Neutrophil (primary cell): ENCODE measurements at regions not wholly inside any gene's neighbourhood (a gene's known extent, or its start where the extent isn't known, plus 50 kb on each side); places are given as distances from the start of the nearest gene placed in this dataset.

ENCODE experiments used
- H3K27ac ChIP-seq: fragments of 200-600 bp; sonication (generic); 2 replicates; pipeline ENCODE4 v1.5.1; 2016; ENCODE audit warnings: mild to moderate bottlenecking, moderate library complexity
- H3K27me3 ChIP-seq: fragments of 200-600 bp; sonication (generic); 2 replicates; pipeline ENCODE4 v1.6.0; 2016; ENCODE audit warnings: mild to moderate bottlenecking
- H3K36me3 ChIP-seq: fragments of 200-600 bp; sonication (generic); 2 replicates; pipeline ENCODE4 v1.5.1; 2017
- H3K4me1 ChIP-seq, 2 experiments: fragments of 200-600 bp in 1 of 2; sonication (generic) in 1 of 2; 1 replicate in 1 of 2; 2 replicates in 1 of 2; pipeline versions ENCODE4 v1.5.1 to v1.6.1; 2013 to 2016; ENCODE audit warnings: low read depth in 1 of 2, low read length in 1 of 2, mild to moderate bottlenecking in 1 of 2, moderate library complexity in 1 of 2; ENCODE audit not compliant: control insufficient read depth in 1 of 2, insufficient read depth in 1 of 2
- H3K4me3 ChIP-seq, 2 experiments: fragments of 200-600 bp in 1 of 2; sonication (generic) in 1 of 2; 1 replicate in 1 of 2; 2 replicates in 1 of 2; pipeline ENCODE4 v1.5.1; 2013 to 2016; ENCODE audit warnings: low read depth in 1 of 2, low read length in 1 of 2, mild to moderate bottlenecking in 1 of 2, moderate library complexity in 1 of 2
- H3K9me3 ChIP-seq: fragments of 200-600 bp; sonication (generic); 2 replicates; pipeline ENCODE4 v1.5.1; 2016
- CTCF ChIP-seq: fragments of 200-600 bp; sonication (generic); IDR thresholded peaks from 2 replicates; pipeline ENCODE4 v1.5.1; 2016; ENCODE audit warnings: antibody characterized with exemption

GRCh38 chr2:48144777-48145176 is 169.7 kb upstream of the FOXN2 start:
- Histone ChIP-seq H3K9me3 (no peaks in the 10 kb centered on the region), H3K4me3 (no peak overlapping the region)
- TF ChIP-seq CTCF, result no peak

GRCh38 chr2:48145845-48146452 is 168.5 kb upstream of the FOXN2 start:
- TF ChIP-seq CTCF, result no peak
- peak overlapping the region; percentile 84 for H3K27ac ChIP-seq

More at GRCh38 chr2:48144777-48145176, 169.7 kb upstream of the FOXN2 start:
- no peaks in the 10 kb centered on the region for H3K27me3 ChIP-seq
- peak overlapping the region; percentile 84 for H3K27ac ChIP-seq
- H3K36me3 ChIP-seq, result no peaks in the 10 kb centered on the region
- H3K4me1 ChIP-seq, result peaks cover 31 to 46% of the 10 kb centered on the region in 2 experiments

GRCh38 chr2:48146552-48146951 is 167.9 kb upstream of the FOXN2 start:
- Histone ChIP-seq H3K27me3 (no peaks in the 10 kb centered on the region), H3K36me3 (no peaks in the 10 kb centered on the region), H3K4me1 (peaks cover 31 to 46% of the 10 kb centered on the region in 2 experiments), H3K4me3 (no peak overlapping the region), H3K9me3 (no peaks in the 10 kb centered on the region), H3K27ac (peak overlapping the region; percentile 84)
- no peak for TF ChIP-seq CTCF

More at GRCh38 chr2:48145845-48146452, 168.5 kb upstream of the FOXN2 start:
- H3K9me3 ChIP-seq, result no peaks in the 10 kb centered on the region
- peaks cover 31 to 46% of the 10 kb centered on the region in 2 experiments for H3K4me1 ChIP-seq
- no peaks in the 10 kb centered on the region for H3K27me3 ChIP-seq
- no peaks in the 10 kb centered on the region for H3K36me3 ChIP-seq
- H3K4me3 ChIP-seq, result peak overlapping the region; percentile 31 to 38

- Histone ChIP-seq H3K36me3 (no peaks in the 10 kb centered on the region), H3K27ac (peak overlapping the region; percentile 84), H3K27me3 (no peaks in the 10 kb centered on the region), H3K9me3 (no peaks in the 10 kb centered on the region), H3K4me3 (no peak overlapping the region), H3K4me1 (peaks cover 31 to 46% of the 10 kb centered on the region in 2 experiments)
- TF ChIP-seq CTCF, result no peak
These were observed 166.8 kb upstream of the FOXN2 start for GRCh38 chr2:48147719-48148118.

GRCh38 chr2:48148841-48149430 is 165.5 kb upstream of the FOXN2 start:
- no peaks in the 10 kb centered on the region for H3K9me3 ChIP-seq
- H3K4me3 ChIP-seq, result no peak overlapping the region
- no peaks in the 10 kb centered on the region for H3K36me3 ChIP-seq
- H3K4me1 ChIP-seq, result peaks cover 31 to 46% of the 10 kb centered on the region in 2 experiments
- H3K27ac ChIP-seq, result peak overlapping the region; percentile 5
- TF ChIP-seq CTCF, result no peak
- no peaks in the 10 kb centered on the region for H3K27me3 ChIP-seq
